Hematopoietic multipotent progenitor cell treated with erythropoietin and hydrocortisone succinate and interleukin-3 and kit ligand, for 6 days (in vitro differentiated cells): ENCODE measurements at regions not wholly inside any gene's neighbourhood (a gene's known extent, or its start where the extent isn't known, plus 50 kb on each side); places are given as distances from the start of the nearest gene placed in this dataset.

Source experiments
- DNase-seq: peaks from one replicate; pipeline ENCODE4 v3.0.0-alpha.2; 2015

DNA sequence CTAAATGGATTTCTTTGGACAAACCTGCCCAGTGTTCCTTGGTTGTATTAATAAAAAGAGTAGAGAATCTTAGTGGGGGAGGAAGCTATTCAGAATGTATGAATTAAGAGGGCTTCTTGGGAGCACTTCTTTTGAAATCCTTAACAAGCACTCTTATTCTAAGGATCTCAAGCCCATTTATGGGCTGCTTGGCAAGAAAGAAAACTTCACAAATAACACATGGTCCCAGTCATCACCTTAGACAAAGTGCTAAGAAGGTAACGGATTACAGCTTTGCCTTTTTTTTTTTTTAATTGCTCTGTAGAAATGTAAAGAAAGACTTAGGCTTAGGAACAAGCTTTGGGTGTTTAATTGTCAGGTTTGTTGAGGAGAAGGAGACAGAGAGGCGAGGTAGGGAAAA is 76.6 kb upstream of the IPO9 start:
- DNase-seq = no peak

DNA sequence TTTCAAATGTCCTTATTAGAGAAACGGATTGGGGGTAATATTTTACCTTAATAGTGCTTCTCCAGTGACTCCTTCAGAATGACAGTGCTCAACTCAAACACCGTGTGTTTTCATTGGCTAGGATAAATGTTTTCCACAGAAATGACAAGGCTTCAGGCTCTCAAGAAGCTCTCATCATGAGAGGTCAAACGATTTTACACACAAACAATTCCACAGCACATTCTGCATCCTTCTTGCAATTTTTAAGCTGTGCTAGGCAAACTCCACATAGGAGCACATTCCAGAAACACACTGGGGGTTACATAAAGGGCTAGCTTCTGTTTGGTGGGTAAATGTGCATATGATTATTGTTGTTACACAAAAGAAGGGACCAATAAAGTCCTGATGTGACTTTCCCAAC is 75.5 kb upstream of the IPO9 start:
- DNase-seq = no peak

- no peak for DNase-seq
Measured at GRCh38 chr1:201754353-201754752, 74.6 kb upstream of the IPO9 start.

DNA sequence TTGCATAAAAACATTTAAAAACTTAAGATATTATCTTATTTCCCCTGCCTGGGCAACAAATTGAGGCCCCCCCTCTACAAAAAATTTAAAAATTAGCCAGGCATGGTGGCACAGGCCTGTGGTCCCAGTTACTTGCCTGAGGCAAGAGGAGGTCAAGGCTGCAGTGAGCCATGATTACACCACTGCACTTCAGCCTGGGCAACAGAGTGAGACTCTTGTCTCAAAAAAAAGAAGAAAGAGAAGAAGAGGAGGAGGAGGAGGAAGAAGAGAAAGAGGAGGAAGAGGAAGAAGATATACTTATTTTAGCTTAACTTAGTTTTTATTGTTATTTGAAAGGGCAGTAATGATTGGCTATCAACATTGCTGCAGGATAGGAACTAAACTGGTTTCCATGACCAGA is 73.8 kb upstream of the IPO9 start:
- DNase-seq = no peak

- DNase-seq = no peak
Measured at GRCh38 chr1:201756406-201756805, 72.6 kb upstream of the IPO9 start.

GRCh38 chr1:201758499-201759050 is 70.4 kb upstream of the IPO9 start:
- no peak for DNase-seq

- no peak for DNase-seq
Measured at GRCh38 chr1:201759194-201759815, 69.7 kb upstream of the IPO9 start.

DNA sequence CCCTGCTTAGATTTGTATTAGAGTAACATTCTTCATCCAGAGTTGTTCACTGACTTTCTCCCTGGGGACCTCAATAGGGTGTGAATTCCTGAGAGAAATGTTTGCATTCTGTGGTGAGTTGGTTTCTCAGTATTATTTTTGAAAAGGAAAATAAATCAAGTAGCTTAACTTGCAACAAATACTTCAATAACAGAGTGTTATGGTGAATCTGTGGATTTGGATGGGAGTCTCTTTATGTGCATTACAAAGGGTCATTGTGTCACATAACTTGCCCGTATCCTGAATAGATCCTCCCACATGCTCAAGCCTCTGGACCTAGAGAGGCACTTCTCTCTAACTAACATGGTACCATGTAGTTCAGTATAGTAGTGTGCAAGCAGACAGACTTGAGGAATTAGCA is 68.4 kb upstream of the IPO9 start:
- DNase-seq = no peak

DNA sequence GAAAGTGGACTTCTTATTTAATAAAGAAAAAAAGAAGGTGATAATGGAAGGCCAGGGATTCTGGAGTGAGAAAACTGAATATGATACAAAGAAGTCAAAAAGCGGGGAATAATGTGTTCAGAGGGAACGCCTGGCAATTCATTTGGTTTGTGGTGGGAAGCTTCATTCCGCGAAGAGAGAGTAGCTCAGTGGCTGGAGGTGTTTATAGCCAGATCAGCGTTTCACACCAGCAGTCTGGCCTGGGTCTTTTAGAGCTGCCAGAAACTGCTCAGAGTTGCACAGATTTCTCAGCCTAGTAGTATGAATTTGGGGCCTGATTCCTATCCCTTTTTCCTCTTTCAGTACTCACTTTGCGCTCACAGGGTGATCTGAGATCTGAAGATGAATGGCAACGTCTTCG is 67.8 kb upstream of the IPO9 start:
- DNase-seq = no peak

DNA sequence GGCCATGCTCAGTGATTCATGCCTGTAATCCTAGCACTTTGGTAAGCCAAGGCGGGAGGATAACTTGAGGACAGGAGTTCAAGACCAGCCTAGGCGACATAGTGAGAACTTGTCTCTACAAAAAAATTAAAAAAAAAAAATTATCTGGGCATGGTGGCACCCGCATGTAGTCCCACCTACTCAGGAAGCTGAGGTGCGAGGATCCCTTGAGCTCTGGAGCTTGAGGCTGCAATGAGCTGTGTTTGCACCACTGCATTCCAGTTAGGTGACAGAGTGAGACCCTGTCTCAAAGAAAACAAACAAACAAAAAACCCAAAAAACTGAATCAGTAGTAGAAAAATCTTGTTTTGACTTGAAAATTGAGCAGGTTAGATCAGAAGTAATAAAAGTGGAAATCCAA is 67.1 kb upstream of the IPO9 start:
- DNase-seq = no peak

- no peak for DNase-seq
Measured at GRCh38 chr1:201762381-201762780, 66.6 kb upstream of the IPO9 start.

- no peak for DNase-seq
Measured at GRCh38 chr1:201763455-201764140, 65.4 kb upstream of the IPO9 start.

DNA sequence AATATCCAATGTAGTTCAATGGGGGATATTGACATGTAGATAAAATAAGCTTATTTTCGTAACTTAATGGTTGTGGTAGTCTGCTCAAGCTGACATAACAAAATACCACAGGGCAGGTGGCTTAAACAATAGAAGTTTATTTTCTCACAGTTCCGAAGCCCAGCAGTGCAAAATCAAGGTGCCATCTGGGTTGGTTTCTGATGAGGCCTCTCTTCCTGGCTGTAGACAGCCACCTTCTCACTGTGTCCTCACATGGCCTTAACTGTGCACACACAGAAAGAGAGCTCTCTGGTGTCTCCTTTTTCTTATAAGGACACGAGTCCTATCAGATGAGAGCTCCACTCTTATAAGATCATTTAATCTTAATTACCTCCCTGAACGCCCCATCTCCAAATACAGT is 64.8 kb upstream of the IPO9 start:
- no peak for DNase-seq

GRCh38 chr1:201764579-201764978 is 64.4 kb upstream of the IPO9 start:
- DNase-seq = no peak

GRCh38 chr1:201766131-201766866 is 62.7 kb upstream of the IPO9 start:
- no peak for DNase-seq

DNA sequence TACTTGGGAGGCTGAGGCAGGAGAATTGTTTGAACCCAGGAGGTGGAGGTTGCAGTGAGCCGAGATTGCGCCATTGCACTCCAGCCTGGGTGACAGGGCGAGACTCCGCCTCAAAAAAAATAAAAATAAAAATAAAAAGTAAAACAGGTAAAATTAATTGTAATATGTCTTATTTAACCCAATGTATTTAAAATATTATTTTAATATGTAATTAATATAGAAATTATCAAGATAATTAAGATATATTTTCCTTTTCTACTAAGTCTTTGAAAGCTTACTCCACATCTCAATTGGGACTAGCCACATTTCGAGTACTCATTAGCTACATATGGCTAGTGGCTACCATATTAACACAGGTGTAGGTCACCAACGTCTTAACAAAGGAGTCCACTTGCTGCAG is 61.6 kb upstream of the IPO9 start:
- no peak for DNase-seq

- DNase-seq = no peak
Measured at GRCh38 chr1:201769072-201769471, 59.9 kb upstream of the IPO9 start.

- DNase-seq = no peak
Measured at GRCh38 chr1:201769966-201770365, 59.0 kb upstream of the IPO9 start.

DNA sequence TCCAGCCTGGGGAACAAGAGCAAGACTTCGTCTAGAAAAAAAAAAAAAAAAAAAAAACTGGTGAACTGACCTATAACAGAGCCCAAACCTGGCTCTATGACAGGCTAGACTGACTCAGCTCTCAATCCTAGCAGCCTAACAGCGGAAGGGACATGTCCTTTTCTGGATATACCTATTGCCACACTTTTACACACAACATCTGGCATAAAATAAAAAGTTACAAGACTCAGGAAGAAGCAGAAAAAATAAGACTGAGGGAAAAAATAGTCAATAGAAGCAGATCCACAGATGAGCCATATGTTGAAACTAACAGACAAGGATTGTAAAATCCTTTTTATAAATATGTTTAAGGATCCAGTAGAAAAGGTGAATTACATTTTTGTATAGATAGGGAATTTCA is 57.5 kb upstream of the IPO9 start:
- DNase-seq = no peak

DNA sequence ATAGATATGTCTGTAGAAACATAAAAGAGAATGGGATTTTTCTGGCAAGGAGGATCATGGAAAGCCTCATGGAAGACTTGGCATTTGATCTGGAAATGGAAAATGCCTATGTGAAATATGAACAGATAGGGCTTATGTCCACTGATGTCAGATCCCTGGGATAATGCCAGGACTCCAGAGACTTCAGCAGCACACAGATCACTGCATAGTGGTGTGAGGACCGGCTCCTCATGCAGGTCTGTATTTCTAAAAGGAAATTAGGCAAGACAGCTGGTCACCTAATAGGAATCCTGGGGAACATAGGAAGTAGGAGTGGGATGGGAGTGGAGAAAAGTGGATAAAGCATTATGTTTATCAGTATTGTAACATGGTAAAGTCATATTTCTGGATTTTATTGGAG is 56.8 kb upstream of the IPO9 start:
- DNase-seq = no peak

DNA sequence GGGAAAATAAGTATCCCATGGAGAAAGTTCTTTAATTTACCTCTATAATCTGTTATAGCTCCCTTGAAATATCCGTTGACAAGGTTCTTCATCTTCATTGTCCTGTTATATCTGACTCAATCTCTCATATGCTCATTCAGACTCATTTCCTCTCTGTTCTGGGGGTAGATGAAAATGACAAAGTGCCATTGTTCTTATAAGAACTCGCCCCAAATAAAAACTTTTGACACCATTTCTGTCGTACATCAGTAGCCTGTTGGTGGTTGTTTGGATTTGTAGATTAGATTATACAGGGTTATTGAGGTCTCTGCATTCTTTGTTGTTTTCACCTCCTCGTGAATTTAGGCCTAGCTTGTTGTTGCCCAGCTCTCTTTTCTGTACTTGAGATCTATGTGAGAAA is 55.2 kb upstream of the IPO9 start:
- no peak for DNase-seq

DNA sequence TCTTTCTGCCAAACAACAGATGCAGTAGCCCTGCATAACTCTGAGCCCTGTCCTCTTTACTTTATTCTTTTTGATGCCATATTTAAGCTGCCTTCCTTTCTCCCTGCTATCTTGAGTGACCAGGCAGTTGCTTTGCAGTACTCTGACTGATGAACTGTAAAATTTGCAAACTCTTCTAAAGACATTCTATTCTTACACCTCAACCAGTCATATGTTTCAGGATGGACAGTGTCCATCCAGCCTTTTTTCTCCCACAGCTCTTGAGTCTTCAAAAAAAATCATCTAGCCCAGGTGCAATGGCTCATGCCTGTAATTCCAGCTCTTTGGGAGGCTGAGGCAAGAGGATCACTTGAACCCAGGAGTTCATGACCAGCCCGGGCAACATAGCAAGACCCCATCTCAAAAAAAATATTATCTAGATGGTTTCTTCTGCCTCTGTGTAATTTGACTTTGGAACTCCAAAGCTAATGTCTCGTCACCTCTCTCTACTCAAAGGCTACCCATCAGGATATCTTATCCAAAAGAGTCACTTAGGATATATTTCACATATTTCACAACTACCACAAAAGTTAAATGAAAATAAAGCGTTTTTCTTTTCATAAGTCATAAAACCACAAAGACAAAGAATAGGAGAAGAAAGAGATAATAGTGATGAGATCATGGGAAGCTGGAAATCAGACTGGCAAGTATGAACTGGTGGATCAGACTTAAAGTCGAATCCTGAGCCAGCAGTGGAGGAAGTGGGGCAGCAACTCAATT is 54.6 kb upstream of the IPO9 start:
- DNase-seq = no peak

- no peak for DNase-seq
Measured at GRCh38 chr1:201774983-201775344, 54.0 kb upstream of the IPO9 start.
